ENCODE measurements at regions not wholly inside any gene's neighbourhood (a gene's known extent, or its start where the extent isn't known, plus 50 kb on each side); places are given as distances from the start of the nearest gene placed in this dataset.

DNA sequence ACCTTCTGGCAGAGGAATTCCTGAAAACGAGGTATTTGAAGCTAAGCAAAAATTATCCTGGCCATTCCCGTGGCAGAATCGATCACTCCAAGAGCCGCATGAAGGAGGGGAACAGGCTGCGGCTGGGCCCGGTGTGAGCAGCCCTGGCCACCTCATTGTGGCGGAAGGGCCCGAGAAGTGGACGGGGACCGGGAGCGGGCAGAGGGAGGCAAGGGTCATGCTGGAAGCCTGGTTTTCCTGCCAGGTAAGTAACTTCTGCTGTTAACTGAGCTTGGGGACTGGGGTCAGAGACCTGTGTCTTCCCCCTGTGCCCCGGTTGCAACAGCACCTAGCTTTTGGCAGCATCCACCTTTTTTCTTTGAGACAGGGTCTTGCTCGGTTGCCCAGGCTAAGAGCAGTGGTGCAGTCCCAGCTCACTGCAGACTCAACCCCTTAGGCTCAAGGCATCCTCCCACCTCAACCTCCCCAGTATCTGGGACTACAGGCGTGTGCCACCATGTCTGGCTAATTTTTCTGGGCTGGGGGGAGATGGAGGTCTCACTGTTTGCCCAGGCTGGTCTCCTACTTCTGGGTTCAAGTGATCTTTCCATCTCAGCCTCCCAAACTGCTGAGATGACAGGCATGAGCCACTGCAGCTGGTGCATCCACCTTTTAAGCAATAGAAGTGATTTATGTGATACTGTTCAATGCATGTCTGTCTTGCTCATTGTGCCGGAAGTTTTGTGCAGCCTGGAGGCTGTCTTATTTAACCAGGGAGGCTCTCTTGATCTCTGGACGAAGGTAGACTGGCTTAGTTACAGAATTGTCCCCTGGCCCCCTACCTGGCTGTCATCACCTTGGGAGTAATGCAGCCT, 174.0 kb upstream of the MYL2 start:
- Histone ChIP-seq H3K4me1 (ENCODE audit: control insufficient read depth in 1 of 2, insufficient read depth in 2 of 2, low read length in 2 of 2) (no peaks in the 10 kb centered on the region), H4K20me1 (ENCODE audit: insufficient read depth) (no peaks in the 10 kb centered on the region), H3K4me2 (ENCODE audit: low read length) (no peak overlapping the region), H3K4me3 (replicated peaks in 1 of 2; ENCODE audit: low read depth in 1 of 2, low read length in 2 of 2) (no peak overlapping the region), H3K9ac (ENCODE audit: low read length) (no peak overlapping the region), H3K9me3 (ENCODE audit: control insufficient read depth in 1 of 2, insufficient read depth in 1 of 2, low read depth in 1 of 2, low read length in 2 of 2) (no peaks in the 10 kb centered on the region), H3K27ac (ENCODE audit: low read depth, low read length) (no peak overlapping the region), H3K36me3 (ENCODE audit: control insufficient read depth in 1 of 2, insufficient read depth in 2 of 2, low read length in 2 of 2) (no peaks in the 10 kb centered on the region), H3K27me3 (ENCODE audit: insufficient read depth, low read length) (peaks cover 16% of the 10 kb centered on the region; the same call in 1 of the 2 replicates), H3K79me2 (ENCODE audit: insufficient read depth, low read length) (no peaks in the 10 kb centered on the region), H3K9me2 (ENCODE audit: insufficient read depth) (no peaks in the 10 kb centered on the region), H2AFZ (ENCODE audit: low read depth, low read length, poor library complexity, severe bottlenecking) (no peak overlapping the region)
- no peak for ATAC-seq
- RAD21 ChIA-PET (ENCODE audit: low non-redundant PET in 1 of 2, low total read pairs in 2 of 2, uncharacterized antibody in 2 of 2, unreplicated experiment in 2 of 2): no interaction called here
- TF ChIP-seq FOSL1 (IDR thresholded peaks at IDR 0.05; ENCODE audit: low read depth) (no peak), ELF1 (IDR thresholded peaks at IDR 0.05; ENCODE audit: borderline replicate concordance, low read depth) (no peak), CBX3 (IDR thresholded peaks at IDR 0.05; ENCODE audit: low read depth) (no peak), EGR1 (IDR thresholded peaks at IDR 0.05; ENCODE audit: low read depth) (no peak), POLR2A (IDR thresholded peaks at IDR 0.05; ENCODE audit: borderline replicate concordance, extremely low read depth, insufficient read depth, insufficient read length) (no peak), ZFX (IDR thresholded peaks at IDR 0.05) (no peak), CEBPB (IDR thresholded peaks at IDR 0.05; ENCODE audit: low read depth) (no peak)
- TF ChIP-seq, protein P1, sequence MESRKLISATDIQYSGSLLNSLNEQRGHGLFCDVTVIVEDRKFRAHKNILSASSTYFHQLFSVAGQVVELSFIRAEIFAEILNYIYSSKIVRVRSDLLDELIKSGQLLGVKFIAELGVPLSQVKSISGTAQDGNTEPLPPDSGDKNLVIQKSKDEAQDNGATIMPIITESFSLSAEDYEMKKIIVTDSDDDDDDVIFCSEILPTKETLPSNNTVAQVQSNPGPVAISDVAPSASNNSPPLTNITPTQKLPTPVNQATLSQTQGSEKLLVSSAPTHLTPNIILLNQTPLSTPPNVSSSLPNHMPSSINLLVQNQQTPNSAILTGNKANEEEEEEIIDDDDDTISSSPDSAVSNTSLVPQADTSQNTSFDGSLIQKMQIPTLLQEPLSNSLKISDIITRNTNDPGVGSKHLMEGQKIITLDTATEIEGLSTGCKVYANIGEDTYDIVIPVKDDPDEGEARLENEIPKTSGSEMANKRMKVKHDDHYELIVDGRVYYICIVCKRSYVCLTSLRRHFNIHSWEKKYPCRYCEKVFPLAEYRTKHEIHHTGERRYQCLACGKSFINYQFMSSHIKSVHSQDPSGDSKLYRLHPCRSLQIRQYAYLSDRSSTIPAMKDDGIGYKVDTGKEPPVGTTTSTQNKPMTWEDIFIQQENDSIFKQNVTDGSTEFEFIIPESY (IDR thresholded peaks at IDR 0.05; ENCODE audit: extremely low read depth, insufficient replicate concordance, low read length): no peak
- DNase-seq (ENCODE audit: low read depth, low spot score): no peak
- BruUV-seq (replicated peaks): no TSS peak
- POLR2A ChIA-PET: no interaction called here
- intact Hi-C loops (cut with micrococcal nuclease): no loop called here
- CTCF ChIA-PET: no interaction called here
